NCI-H1105 (cell line): ENCODE measurements at regions not wholly inside any gene's neighbourhood (a gene's known extent, or its start where the extent isn't known, plus 50 kb on each side); places are given as distances from the start of the nearest gene placed in this dataset.
A peak's percentile ranks its signal among the peaks of the same experiment; 100 is the strongest.

Experiments
- DNase-seq: peaks from one replicate; lab custom pipeline; 2025; lab: John Stamatoyannopoulos, UW

DNA sequence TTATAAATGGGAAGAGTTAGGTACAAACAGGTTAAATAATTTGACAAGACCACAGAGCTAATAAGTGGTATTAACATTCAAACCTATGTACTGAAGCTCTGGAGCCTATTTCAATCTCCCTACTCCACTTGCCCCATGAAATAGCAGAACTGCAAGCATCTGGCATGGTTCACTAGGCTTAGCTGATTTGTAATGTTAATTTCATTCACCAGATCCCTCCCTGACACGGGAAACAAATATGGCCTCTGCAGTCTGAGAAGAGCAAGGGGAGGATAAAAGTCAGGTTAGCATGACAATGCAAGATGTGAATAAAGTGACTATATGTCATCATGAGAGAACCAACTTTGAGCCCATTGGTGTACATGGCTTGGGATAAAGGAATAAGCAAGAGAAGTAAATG lies 428.8 kb downstream of the BRINP1 start:
- no peak for DNase-seq

DNA sequence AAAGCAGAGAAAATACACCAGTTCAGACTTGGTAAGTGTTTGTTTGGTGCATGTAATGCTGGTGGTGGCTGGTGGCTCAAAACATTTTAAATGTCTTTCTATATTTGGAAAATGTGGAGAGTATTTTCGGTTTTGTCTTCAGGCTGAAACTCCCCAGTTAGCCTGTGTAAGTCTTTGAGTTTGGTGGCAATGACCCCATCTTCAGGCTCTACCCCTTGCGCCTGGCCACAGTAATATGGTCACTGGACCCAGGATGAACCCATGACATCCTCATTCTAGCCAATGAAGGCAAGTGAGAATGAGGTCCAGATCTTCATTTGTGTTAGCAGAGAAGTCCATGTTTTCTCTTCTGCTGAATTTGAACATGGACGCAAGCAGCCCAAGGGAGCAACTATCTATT lies 422.6 kb downstream of the BRINP1 start:
- DNase-seq: no peak

DNA sequence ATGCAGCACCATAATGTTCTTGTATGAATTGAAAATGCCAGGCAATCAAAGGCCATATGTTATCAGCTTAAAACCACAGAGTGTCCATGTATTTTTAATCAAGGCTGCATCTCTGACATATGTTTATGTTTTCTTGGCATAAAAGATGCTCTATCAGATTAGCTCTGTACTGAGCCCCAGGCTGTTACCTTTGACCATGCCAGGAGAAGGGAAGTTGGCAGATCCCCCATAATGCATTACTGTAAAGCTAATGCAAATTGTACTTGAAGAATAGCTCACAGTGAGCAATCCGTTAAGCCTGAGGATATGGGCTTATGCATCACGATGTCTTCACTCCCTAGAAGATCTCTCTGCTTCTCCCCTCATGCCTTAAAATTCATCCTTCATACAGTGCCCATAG lies 414.4 kb downstream of the BRINP1 start:
- no peak for DNase-seq

DNA sequence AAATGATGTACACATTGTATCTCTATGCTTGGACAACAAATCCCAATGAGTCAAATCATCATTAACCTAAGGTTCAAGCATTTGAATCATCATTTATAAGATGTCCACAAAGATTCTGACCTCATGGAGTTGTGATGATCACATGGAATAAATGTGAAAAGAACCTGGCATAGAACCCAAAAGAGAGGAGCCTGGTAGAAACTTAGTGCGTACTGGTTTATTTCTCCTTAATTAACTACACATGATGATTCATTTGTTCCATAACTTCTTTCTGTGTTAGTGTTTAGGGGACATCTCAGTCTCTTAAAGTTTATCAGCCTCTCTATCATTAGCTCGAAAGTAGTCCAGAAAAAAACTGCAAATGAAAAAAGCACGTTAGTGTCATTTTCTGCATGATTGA lies 411.6 kb downstream of the BRINP1 start:
- DNase-seq: no peak

DNA sequence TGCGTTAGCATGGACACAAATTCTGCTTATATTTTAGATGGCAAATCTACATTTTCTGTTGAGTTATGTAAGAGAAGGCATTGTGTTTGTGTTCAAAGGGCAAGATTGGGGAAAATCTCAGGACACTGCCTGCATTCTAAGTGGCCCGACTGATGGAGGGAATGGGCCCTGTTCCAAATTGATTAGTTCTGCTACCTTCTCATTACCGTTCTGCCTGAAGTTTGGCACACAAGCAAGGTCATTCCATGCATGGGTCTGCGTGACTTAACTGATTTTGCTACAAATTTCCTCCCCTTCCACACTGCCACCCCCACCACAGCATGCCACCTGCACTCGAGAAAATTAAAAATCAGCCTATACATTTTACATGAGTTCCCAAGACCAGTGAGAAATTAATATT lies 409.9 kb downstream of the BRINP1 start:
- no peak for DNase-seq

DNA sequence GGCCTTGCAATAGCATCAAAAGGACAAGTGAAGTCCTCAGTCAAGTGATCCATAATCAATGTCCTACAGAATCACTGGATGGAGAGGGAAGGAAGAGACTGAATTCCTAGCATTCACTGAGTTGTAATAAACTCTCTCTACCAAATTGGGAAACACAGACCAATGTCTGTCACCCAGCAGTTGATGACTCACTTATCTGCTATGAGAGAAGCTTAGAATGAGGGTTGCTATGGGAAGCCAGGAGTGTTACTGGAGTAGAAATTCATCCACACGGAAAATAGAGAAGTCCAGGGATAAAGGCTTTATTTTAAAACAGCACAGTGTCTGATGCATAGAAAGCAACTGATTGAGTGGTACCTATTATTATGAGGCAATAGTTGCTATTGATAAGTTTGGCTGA lies 407.4 kb downstream of the BRINP1 start:
- DNase-seq: no peak

DNA sequence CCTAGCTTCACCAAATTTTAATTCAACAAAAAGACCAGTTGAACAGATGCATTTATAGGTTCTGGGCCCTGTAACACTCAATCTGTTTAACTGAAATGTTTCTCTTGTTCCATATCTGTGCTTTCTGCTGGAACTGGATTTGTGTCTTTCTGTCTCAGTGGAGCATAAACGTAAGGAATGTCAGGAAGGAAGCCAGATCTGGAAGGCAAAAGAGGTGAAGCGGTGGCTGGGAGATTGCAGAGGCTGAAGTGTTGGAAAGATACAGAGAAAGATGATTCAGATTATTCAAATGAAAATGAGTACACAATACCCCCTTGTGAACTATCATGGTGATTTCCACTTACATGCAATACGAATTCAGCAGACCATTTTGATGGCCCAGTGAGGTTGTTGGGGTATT lies 406.8 kb downstream of the BRINP1 start:
- no peak for DNase-seq

DNA sequence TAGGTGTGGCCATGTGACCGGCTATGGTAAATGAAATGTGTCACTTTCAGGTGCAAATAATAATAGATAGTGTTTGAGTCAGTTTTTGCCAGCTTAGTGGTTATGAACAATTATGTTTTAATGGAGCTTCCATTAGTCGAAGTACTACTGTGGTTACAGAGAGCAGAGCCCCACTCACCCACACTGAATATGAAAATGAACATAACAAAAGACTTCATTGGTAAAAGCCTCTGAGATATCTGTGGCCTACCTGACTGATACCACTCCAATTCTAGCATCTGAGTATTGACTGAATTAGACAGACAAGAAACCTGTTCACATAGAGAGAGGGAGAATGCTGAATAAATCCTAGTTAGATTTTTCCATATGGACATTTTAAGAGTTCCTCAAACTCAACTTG lies 405.6 kb downstream of the BRINP1 start:
- DNase-seq: no peak

DNA sequence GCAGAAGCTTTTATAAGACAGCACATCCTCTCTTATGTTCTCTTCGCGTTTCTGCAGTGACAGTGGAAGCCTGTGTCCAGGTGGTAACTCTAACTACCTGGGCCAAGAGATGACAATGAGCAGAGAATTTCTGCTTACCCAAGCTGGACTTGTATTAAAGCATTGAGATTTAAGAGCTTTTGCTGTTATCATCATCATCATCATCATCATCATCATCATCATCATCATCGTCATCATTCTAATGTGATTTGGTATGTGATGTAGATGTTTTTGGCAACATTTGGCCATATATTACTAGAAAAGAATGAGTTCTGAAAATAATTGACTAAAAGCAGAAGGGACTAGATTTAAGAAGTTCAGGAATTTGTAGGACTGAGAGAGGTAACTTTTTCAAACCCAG lies 401.3 kb downstream of the BRINP1 start:
- DNase-seq: no peak

DNA sequence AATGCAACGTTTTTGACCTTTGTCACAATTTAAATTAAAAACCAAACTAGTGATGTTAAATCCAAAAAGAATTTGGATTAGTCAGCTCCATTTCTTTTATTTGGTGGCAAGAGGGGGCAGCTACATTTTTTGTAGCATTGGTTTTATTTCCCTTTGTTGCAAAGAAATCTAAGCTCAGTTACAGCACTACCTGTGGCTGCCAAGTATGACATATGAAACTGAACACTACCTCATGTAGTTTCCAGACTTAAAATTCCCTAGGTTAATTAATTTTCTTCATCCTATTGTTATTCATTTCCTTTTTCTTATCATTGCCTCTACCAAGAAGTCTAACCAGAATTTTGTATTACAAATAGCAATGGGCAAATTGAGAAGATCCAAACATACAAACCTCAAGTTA lies 393.5 kb downstream of the BRINP1 start:
- DNase-seq: no peak

DNA sequence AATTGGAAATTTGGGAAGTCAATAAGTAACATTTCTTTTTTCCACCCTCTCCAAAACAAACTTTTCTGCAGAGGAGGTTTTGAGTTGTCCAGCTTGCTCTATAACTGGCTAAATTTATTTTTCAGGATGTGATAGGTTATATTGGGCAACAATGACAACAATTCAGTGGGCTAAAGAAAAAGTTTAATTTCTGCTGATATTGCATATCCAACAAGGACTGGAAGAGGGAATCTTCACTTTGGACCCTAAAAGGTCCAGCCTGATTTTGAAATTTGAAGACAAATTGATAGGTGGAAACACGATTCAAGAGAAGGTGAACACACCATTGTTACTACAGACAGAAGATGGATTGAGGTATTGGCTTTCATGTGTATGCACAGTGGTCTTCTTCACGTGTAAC lies 393.1 kb downstream of the BRINP1 start:
- DNase-seq: no peak

DNA sequence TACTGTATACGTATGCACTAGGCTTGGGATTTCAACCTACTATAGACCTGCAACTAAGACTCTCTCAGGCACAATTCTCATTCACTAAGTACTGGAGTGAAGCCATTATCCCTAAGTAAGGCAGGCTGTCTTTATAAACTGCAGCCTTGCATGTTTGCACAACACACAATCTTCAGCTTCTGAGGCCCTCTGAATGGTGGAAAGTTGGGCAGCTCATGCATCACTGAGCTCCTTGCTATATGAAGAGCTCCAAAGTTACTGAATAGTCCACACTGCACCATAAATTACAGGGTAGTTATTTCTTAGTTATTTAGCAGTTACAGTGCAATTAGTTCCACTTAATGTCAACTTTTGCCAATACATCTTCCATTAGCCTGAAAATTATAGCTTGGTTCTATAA lies 384.6 kb downstream of the BRINP1 start:
- DNase-seq: peak; percentile 53

DNA sequence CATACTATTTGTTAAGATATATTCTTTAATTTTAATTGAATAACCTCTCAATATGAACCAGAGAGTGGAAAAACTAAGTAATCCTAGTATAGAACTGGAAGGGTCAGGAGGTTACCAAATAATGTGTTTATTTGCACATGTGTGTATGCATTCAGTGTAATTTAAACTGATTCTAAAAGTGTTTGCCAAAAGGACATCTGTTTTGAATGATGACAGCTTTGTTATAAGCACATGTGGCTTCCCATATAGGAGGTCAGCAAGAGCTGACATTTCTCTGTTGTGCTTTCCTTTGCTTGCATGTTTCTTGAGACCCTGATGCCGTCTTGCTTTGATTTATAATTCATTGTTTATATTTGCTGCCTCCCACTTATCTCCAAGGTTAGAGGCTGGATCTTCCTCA lies 383.4 kb downstream of the BRINP1 start:
- DNase-seq: no peak

DNA sequence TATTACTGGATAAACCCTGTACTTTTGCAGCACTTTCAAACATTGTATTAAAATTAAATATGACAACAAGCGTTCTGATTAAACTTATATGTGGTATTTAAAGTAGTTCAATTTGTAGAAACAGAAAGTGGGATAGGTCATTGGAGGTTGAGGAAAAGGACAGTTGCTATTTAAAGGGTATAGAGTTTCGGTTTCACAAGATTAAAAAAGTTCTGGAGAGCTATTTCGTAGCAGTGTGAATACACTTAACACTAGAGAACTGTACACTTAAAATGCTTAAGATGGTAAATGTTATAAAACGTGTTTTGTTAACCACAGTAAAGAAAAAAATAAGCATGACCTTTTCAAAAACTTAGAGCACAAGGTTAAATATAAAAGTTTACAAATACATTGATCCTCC lies 382.1 kb downstream of the BRINP1 start:
- DNase-seq: no peak

DNA sequence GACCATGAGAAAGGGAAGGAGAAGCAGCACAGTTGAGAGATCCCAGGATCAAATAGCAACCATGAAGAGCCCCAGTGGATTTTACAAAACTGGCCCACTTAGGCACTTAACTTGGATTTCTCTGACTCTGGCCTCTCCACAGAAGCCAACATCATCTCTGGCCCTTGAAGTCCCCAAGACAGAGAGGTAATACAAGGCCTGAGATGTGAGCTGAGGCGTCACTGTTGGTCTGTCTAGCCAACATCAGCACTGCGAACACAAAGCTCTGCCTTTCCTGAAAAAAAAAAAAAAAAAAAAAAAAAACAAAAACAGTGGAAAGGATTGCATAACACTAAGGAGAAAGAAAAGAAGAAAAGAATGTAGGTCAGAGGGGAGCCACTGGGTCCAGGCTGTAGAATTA lies 378.3 kb downstream of the BRINP1 start:
- no peak for DNase-seq

DNA sequence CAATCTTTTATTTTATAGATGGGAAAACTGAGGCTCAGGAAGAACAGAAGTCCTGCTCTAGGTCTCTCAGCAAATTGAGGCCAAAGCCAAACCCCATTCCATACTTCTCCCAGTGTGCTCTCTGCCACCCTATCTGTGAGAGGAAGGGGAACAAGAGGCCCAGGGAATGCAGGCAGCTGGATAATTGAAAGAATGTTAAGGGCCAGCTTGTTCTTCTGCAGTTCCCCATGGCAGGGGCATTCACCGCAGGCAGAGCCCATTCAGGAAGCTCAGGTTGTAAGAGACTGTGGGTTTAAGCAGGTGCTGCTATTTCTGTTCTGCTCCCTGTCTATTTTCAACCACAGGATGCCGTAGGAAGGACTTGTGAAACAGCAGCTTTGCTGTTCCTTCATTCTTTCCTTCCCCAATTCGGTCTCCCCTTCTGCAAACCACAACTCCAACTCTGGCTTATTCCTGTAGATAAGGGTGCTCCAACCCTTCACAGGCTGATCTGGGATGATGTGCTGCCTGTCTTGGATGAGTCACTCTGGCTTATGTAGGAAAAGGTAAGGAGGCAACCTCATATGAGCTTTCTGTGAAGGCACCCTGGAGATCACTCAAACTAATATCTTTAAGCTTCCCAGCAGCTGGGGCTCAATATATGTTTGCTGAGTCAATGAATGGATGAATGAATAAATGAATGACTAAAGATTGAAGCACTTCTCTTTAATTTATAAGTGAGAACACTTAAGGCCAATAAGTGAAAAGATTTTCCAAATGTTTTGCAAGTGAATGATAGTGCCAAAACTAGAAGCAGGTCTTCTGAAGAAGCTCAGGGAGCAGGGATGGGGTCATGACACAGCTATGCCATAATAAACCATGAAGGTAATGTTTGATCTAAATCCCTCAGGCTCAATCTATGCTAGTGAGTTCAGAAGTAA lies 377.6 kb downstream of the BRINP1 start:
- DNase-seq: no peak

DNA sequence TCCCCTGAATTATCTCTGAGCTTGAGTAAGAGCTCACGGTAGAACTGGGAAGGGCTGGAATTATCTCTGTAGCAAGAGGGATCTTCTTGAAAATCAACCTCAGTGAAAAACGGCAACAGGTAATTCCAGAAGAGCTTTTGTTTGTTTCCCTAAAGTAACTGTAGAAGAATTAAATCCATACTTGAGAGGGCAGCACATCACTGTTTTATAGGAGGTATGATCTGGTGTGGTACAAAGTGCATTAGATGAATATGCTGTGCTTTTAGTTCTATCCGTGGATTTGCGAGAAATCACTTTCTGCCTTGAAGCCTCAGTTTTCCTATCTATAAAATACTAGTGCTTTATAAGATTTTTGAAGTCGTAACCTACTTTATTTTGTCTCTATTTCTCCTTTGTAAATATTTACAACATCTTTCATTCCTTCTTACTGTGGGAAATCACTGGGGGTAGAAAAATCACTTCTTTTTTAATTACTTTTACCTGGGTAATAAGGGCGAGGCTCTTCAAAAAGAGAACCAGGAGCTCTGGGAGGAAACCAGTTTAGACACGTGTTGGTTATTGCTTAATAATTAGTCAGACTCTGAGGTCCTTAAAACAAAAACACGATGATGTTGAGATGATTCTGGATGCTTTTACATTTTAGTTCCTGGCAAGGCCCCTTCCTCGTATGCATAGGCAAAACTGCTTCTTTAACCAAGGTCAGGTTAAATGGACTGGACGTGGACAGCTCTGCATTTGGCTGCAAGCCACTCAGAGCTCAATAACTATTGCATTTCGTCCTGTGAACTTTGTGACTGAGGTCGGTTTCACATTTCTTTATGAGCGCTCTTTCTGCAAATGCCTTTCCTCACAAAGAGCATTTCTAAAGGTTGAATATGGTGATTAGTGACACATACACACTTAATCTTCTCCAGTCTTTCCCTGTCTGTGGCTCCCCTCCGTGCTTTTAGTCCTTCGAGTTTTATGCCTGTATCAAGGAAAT lies 376.1 kb downstream of the BRINP1 start:
- no peak for DNase-seq

DNA sequence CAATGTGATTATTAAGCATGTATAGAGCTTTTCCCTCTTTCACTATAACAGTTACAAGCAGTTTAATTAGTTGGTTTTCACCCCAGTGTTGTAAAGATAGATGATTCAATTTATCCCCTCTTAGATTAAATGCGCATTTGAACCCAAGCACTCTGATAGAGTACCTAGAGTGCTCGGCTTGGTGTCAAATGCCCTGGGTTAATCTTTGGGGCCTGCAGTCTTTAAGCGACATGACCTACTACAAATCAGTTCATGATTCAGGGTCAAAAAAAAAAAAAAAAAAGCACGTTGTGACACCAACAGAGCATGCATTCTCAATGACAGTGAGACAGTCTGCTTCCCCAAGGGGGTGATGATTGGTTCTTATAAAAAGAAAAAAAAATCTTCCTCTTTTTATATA lies 375.3 kb downstream of the BRINP1 start:
- DNase-seq: no peak

DNA sequence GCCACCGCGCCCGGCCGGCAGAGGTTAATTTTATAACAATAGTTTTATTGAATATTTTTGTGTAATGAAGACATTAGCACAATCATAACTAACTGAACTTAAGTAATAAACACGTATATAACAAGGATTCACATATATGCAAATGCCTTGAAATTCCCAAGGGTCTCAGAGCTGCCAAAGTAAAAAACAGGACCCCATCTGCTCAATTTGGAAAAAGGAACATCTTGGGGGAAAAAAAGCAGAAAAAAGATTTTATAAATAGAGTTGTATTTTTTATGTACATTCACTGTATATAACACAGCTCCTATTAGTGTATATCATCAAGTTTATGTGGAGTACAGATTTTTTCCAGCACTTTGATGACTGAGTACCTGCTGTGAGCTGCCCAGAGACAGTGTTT lies 366.7 kb downstream of the BRINP1 start:
- no peak for DNase-seq

DNA sequence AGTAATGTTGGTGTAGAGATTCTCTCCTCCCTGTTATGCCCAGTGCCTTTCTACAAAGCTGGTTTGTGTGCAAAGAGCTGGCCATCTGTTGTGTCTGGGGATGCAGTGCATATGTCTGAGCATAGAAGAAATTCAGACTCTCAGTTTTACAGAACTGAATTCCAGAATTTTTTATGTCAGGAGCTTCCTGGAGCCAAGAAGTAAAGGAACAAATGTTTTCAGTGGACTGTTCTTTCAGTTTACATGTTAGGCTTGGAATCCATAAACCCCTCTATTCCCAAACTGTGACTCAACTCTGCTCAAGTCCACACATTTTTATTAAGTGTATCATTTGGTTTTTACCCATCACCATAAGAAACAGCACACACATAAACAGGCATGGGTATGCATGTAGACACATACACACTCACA lies 366.0 kb downstream of the BRINP1 start:
- DNase-seq: no peak

DNA sequence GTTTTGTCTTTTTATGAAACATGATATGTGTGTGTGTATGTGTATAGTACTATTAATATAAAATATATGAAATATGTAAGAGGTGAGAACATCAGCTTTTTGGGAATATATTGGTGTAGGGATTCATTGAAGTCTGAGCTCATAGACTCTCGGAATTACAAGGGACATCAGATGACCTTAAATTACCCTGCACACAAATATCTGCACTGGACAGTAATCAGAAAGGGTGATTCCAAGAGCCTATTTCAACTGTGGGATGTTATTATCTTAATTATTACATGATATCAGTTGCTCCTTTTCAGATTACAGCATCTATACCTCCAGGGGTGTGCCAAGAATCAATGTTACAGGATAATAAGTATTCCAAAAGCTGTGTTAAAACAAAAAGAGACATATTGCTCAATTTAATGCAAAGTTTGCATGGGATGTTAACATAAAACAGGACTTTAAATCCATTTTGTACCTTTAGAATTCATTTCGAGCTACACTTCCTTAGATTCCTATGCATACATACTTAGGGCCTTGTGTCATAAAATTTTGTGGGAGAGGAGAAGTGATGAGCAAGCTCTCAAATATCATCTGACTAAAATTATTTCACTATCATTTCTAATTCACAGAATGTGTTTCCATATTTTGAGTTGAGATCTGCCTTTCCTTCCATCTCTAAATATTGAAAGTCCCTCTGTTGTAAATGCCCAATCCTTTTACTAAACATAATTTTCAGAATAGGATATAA lies 365.2 kb downstream of the BRINP1 start:
- DNase-seq: no peak

DNA sequence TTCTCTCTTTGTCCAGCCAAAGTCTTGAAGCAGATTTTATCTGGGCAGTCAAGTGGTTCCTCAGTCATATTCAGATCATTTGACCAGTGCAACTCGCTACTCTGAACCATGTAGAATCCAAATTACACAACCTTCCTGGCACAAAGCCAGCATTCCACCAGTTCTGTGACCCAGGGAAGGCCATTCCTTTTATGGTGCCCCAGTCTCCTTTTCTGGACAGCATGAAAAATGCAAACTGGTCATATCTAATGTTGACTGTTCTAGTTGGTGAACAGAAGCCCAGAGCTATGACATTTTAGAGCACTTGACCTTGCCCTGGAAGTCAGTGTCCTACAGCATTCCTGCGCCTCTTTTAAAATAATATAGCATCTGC lies 364.6 kb downstream of the BRINP1 start:
- no peak for DNase-seq
